ENCODE measurements at regions not wholly inside any gene's neighbourhood (a gene's known extent, or its start where the extent isn't known, plus 50 kb on each side); places are given as distances from the start of the nearest gene placed in this dataset.

DNA sequence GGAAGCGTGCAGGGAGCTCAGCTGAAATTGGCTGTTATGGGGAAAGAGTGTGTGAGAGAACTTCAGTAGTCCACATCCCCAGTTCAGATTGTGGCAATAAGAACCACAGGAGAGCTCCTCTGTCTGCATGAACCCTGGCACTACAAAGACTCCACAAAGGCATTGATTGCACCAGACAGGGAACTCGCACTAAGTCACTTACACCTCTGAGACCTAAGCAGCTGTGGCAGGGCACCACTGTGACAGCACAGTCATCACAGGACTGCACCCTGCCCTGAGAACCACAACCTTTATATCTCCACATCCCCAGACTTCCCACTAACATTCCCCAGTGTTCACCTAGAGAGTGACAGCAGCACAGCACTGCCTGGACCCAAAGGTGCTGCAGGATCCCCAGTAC is 226.8 kb downstream of the XPNPEP1 start:
- TF ChIP-seq, protein P1, sequence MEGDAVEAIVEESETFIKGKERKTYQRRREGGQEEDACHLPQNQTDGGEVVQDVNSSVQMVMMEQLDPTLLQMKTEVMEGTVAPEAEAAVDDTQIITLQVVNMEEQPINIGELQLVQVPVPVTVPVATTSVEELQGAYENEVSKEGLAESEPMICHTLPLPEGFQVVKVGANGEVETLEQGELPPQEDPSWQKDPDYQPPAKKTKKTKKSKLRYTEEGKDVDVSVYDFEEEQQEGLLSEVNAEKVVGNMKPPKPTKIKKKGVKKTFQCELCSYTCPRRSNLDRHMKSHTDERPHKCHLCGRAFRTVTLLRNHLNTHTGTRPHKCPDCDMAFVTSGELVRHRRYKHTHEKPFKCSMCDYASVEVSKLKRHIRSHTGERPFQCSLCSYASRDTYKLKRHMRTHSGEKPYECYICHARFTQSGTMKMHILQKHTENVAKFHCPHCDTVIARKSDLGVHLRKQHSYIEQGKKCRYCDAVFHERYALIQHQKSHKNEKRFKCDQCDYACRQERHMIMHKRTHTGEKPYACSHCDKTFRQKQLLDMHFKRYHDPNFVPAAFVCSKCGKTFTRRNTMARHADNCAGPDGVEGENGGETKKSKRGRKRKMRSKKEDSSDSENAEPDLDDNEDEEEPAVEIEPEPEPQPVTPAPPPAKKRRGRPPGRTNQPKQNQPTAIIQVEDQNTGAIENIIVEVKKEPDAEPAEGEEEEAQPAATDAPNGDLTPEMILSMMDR (conservative IDR thresholded peaks at IDR 0.05): no peak
- no peak for TF ChIP-seq EZH2 (IDR thresholded peaks at IDR 0.05; ENCODE audit: low read depth)

All from PC-9 (cell line).